Fibroblast of pulmonary artery (primary cell): ENCODE measurements at regions not wholly inside any gene's neighbourhood (a gene's known extent, or its start where the extent isn't known, plus 50 kb on each side); places are given as distances from the start of the nearest gene placed in this dataset.

Experiments
- DNase-seq: peaks from one replicate; pipeline ENCODE4 v3.0.0-alpha.2; 2010; ENCODE audit warnings: low read depth
- H3K4me3 ChIP-seq: replicated peaks from 2 replicates; pipeline ENCODE4 v1.5.1; 2011; ENCODE audit warnings: low read depth, mild to moderate bottlenecking, control low read depth, low read length, moderate library complexity
- CTCF ChIP-seq: IDR thresholded peaks from 2 replicates; pipeline ENCODE4 v1.5.1; 2011; ENCODE audit warnings: mild to moderate bottlenecking, control low read depth, low read length, inconsistent platforms; ENCODE audit errors: missing control alignments

GRCh38 chr13:54133746-54134145 lies 1105.1 kb downstream of the OLFM4 start:
- no peak for DNase-seq
- H3K4me3 ChIP-seq: no peak overlapping the region
- TF ChIP-seq CTCF: no peak

DNA sequence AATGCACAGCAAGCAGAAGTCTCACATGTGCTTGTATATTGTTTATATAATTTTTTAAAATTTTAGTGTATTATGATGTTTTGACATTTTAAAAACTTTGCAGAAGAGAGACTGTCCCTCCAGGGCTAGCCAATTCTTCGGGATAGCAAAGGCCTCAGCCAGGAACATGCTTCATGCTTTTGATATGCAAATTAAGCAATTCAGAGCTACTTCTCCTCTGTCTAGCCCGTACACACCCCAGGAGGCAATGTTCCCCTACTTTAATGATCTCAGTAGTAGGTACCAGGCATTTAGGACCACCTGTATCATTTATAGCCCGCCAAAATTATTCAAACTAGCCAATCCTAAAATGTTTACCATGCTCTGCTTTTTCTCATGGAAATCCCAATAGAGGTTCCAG lies 1116.2 kb downstream of the OLFM4 start:
- no peak for TF ChIP-seq CTCF
- DNase-seq: no peak

DNA sequence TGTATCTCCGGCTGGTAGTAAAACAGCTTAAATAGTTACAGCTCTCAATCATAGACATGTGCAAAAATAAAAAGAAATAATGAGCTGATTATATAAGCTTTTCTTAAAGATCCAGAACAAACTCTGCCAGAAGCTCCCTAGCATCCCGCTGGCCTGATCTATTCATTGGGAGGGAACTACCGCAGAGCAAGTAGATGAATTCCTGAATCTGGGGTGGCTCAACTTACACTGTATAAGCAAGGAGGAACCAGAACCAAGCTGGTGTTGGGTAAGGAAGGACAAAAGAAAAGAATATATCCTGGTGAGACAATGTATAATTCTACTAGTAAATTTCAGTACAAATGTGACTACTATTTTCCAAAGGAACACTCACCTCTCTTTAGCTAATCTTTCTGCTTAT lies 1122.2 kb downstream of the OLFM4 start:
- TF ChIP-seq CTCF: no peak
- DNase-seq: no peak
- H3K4me3 ChIP-seq: no peak overlapping the region

More for the DNA sequence above, 1116.2 kb downstream of the OLFM4 start:
- no peak overlapping the region for H3K4me3 ChIP-seq

- TF ChIP-seq CTCF: no peak
- DNase-seq: no peak
- H3K4me3 ChIP-seq: no peak overlapping the region
Measured at GRCh38 chr13:54162069-54162468, 1133.5 kb downstream of the OLFM4 start.

DNA sequence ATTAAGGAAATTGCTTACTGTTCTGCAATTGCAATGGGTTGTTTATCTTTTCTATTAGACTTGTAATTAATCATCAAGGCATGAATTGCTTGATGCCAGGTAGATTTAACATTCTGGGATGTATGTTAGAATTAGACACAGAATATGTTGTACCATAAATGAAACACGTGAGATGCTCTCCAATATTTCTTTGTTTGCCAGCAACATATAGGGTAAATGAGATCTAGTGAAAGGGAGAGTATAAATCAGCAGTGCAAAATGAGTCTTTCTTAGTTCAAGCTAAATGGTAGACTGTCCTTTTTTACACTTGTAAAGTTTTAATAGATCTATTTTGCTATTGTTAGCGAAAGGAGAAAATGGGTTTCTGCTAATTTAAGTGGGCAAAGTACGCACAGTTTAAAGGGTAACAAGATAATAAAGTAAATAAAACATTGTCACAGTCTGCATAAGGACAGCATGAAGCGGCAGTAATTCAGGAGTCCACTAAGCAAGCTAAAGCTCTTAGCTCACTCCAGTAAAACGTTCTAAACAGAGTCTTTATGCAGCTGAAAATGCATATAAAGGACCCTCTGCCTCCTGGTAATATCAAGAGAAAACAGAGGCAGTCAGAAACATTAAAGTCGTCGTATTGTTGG lies 1137.1 kb downstream of the OLFM4 start:
- DNase-seq: no peak
- no peak for TF ChIP-seq CTCF

GRCh38 chr13:54173996-54174395 lies 1145.4 kb downstream of the OLFM4 start:
- DNase-seq: no peak
- no peak for TF ChIP-seq CTCF

More for the DNA sequence above, 1137.1 kb downstream of the OLFM4 start:
- no peak overlapping the region for H3K4me3 ChIP-seq

DNA sequence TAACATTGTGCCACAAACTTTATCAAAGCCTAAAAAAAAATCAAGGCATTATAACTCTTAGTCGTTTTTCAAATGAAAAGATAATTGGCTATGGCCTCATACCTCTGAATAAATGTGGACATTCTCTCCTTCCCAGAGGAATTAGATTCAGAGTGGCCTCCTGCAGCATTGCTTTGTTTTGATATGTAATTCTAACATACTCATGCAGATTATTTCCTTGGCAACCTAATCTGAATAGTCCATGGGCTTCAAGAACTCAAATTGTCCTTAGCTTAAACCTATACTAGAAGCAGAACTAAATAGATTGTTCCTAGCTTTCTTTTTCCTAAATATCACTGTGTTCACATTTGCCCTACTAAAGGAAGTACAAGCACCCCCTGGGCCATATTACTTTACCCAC lies 1146.9 kb downstream of the OLFM4 start:
- H3K4me3 ChIP-seq: no peak overlapping the region
- no peak for TF ChIP-seq CTCF
- DNase-seq: no peak

More at GRCh38 chr13:54173996-54174395, 1145.4 kb downstream of the OLFM4 start:
- no peak overlapping the region for H3K4me3 ChIP-seq
